ENCODE measurements at regions not wholly inside any gene's neighbourhood (a gene's known extent, or its start where the extent isn't known, plus 50 kb on each side); places are given as distances from the start of the nearest gene placed in this dataset.

DNA sequence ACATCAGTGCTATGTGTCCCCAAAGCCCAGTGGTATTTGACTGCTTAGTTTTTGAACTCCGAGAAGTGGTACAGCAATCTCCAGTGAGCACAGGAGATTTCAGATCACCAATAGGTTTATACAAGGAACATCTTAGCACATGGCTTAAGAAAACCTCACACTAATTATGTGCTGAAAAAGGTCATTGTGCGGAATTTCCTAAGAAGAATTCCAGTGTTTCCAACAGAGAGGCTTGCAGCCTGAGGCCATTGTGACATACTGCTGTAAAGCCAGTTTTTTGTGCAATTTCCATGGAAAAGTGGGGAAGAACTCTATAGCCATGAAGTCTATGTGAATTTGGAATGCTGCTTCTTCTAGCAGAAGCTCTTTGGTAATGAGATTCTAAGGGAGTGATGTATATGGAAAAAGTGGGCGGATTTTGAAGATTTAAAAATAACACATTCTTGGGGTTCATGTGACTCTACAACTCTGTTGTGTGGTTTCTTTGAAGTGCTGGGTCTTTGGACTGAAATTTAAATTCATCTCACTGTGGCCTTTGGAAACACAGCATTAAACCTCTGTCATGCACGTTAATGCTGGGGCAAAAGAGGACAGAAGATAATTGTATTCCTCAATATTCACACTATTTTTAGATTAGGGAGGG, 110.5 kb upstream of the CD180 start:
- Histone ChIP-seq H3K27ac (ENCODE audit: insufficient read length, low read depth, low read length) (no peak overlapping the region), H3K23me2 (ENCODE audit: insufficient read length, low read depth, low read length, poor library complexity, severe bottlenecking) (no peaks in the 10 kb centered on the region), H2AFZ (ENCODE audit: low read length) (no peak overlapping the region), H3K9ac (ENCODE audit: extremely low read depth, insufficient read length, low read length) (no peak overlapping the region), H3K23ac (ENCODE audit: insufficient read length, low read depth, low read length) (no peak overlapping the region), H3K4me1 (ENCODE audit: insufficient read depth, low read length) (no peaks in the 10 kb centered on the region), H3K79me2 (ENCODE audit: insufficient read depth, low read length) (no peaks in the 10 kb centered on the region), H3K18ac (ENCODE audit: insufficient read length, low read depth, low read length) (no peak overlapping the region), H3K27me3 (ENCODE audit: insufficient read depth, low read length) (no peaks in the 10 kb centered on the region), H2BK5ac (ENCODE audit: insufficient read length, low read length) (no peak overlapping the region), H2BK15ac (ENCODE audit: low read depth, low read length) (no peak overlapping the region), H3K79me1 (ENCODE audit: insufficient read depth, low read depth, low read length, poor library complexity, severe bottlenecking) (no peaks in the 10 kb centered on the region), H4K91ac (ENCODE audit: insufficient read length, low read depth, low read length) (no peak overlapping the region), H2BK120ac (ENCODE audit: low read depth, low read length, poor library complexity, severe bottlenecking) (no peak overlapping the region), H3K4me2 (ENCODE audit: insufficient read depth, insufficient read length, low read length) (no peak overlapping the region), H4K8ac (replicated peaks; ENCODE audit: insufficient read length, low read depth, low read length) (no peak overlapping the region), H3K56ac (ENCODE audit: insufficient read length, low read depth, low read length) (no peak overlapping the region), H2AK5ac (ENCODE audit: insufficient read length, low read length) (no peak overlapping the region), H3K14ac (ENCODE audit: insufficient read depth, low read length) (no peak overlapping the region), H3K9me3 (ENCODE audit: control insufficient read depth, low read depth, low read length) (no peaks in the 10 kb centered on the region), H2BK12ac (ENCODE audit: insufficient read length, low read depth, low read length) (no peak overlapping the region), H4K5ac (ENCODE audit: insufficient read length, low read depth, low read length) (no peak overlapping the region), H3T11ph (ENCODE audit: low read length) (no peak overlapping the region), H4K20me1 (ENCODE audit: control insufficient read depth, insufficient read depth, insufficient read length) (no peaks in the 10 kb centered on the region), H2BK20ac (ENCODE audit: low read depth, low read length, poor library complexity, severe bottlenecking) (no peak overlapping the region), H3K4ac (ENCODE audit: low read depth, low read length) (no peak overlapping the region)
- Mint-ChIP-seq H3K9me3 (peaks cover 0 to 3% of the 10 kb centered on the region in 2 experiments; a peak in 4 of 5 replicates), H3K4me3 (no peak overlapping the region), H3K27ac (no peak overlapping the region; a peak in 1 of 7 replicates), H3K36me3 (ENCODE audit: insufficient read depth in 1 of 3, low read depth in 3 of 3) (peaks cover 0 to 4% (median 0%) of the 10 kb centered on the region in 3 experiments; a peak in 1 of 7 replicates), H3K4me1 (no peaks in the 10 kb centered on the region), H3K27me3 (ENCODE audit: low read depth) (no peaks in the 10 kb centered on the region; the same call in 1 of the 2 replicates)
- no CpG with 5 or more reads among the region's 4 CpGs for WGBS (ENCODE audit: extremely low coverage, insufficient read length, low lambda C conversion rate)
- TF ChIP-seq, protein P1, sequence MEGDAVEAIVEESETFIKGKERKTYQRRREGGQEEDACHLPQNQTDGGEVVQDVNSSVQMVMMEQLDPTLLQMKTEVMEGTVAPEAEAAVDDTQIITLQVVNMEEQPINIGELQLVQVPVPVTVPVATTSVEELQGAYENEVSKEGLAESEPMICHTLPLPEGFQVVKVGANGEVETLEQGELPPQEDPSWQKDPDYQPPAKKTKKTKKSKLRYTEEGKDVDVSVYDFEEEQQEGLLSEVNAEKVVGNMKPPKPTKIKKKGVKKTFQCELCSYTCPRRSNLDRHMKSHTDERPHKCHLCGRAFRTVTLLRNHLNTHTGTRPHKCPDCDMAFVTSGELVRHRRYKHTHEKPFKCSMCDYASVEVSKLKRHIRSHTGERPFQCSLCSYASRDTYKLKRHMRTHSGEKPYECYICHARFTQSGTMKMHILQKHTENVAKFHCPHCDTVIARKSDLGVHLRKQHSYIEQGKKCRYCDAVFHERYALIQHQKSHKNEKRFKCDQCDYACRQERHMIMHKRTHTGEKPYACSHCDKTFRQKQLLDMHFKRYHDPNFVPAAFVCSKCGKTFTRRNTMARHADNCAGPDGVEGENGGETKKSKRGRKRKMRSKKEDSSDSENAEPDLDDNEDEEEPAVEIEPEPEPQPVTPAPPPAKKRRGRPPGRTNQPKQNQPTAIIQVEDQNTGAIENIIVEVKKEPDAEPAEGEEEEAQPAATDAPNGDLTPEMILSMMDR (conservative IDR thresholded peaks at IDR 0.05) = no peak
- no peak for DNase-seq
